ENCODE measurements at regions not wholly inside any gene's neighbourhood (a gene's known extent, or its start where the extent isn't known, plus 50 kb on each side); places are given as distances from the start of the nearest gene placed in this dataset.
A peak's percentile ranks its signal among the peaks of the same experiment; 100 is the strongest.

GRCh38 chr1:186513526-186513925 is 52.6 kb upstream of the PDC start:
- no peaks in the 10 kb centered on the region for H3K9me2 ChIP-seq (ENCODE audit: insufficient read depth, low read length)
- ChIA-PET POLR2A (no interaction called here), CTCF (ENCODE audit: unreplicated experiment) (no interaction called here)
- no peak overlapping the region for H3K27ac ChIP-seq (ENCODE audit: low read depth, low read length, poor library complexity, severe bottlenecking)
- no peak for TF ChIP-seq CTCF (conservative IDR thresholded peaks at IDR 0.05; ENCODE audit: low read length)
- TF ChIP-seq EZH2phosphoT487 (IDR thresholded peaks at IDR 0.05; ENCODE audit: borderline replicate concordance, low read depth, low read length): no peak
- H3K4me1 ChIP-seq (ENCODE audit: insufficient read depth, low read length, poor library complexity, severe bottlenecking): no peaks in the 10 kb centered on the region
- no peaks in the 10 kb centered on the region for H3K9me3 ChIP-seq (ENCODE audit: low read length)
- no peak for DNase-seq (ENCODE audit: low spot score)
- H3K4me3 ChIP-seq (ENCODE audit: low read depth, low read length, poor library complexity, severe bottlenecking): no peak overlapping the region
- no TSS peak for BruUV-seq (replicated peaks)
- H3K4me2 ChIP-seq (ENCODE audit: low read length): no peak overlapping the region
- no peaks in the 10 kb centered on the region for H3K79me2 ChIP-seq (ENCODE audit: insufficient read depth, low read depth, low read length)
- H3K36me3 ChIP-seq (ENCODE audit: insufficient read depth, low read length): no peaks in the 10 kb centered on the region
- intact Hi-C loops (cut with micrococcal nuclease; ENCODE audit: unreplicated experiment): no loop called here
- H4K20me1 ChIP-seq (ENCODE audit: insufficient read depth, low read length): no peaks in the 10 kb centered on the region
- no peak overlapping the region for H2AFZ ChIP-seq (ENCODE audit: low read length)

GRCh38 chr1:186512698-186513457 is 52.0 kb upstream of the PDC start:
- Histone ChIP-seq H3K4me2 (ENCODE audit: low read length) (no peak overlapping the region), H3K36me3 (ENCODE audit: insufficient read depth, low read length) (no peaks in the 10 kb centered on the region), H3K4me1 (ENCODE audit: insufficient read depth, low read length, poor library complexity, severe bottlenecking) (no peaks in the 10 kb centered on the region), H2AFZ (ENCODE audit: low read length) (no peak overlapping the region), H3K4me3 (ENCODE audit: low read depth, low read length, poor library complexity, severe bottlenecking) (no peak overlapping the region), H3K9me2 (ENCODE audit: insufficient read depth, low read length) (no peaks in the 10 kb centered on the region), H3K9me3 (ENCODE audit: low read length) (no peaks in the 10 kb centered on the region), H4K20me1 (ENCODE audit: insufficient read depth, low read length) (no peaks in the 10 kb centered on the region), H3K79me2 (ENCODE audit: insufficient read depth, low read depth, low read length) (no peaks in the 10 kb centered on the region), H3K27ac (ENCODE audit: low read depth, low read length, poor library complexity, severe bottlenecking) (no peak overlapping the region)
- POLR2A ChIA-PET: no interaction called here
- CTCF ChIA-PET (ENCODE audit: unreplicated experiment): no interaction called here
- no peak for TF ChIP-seq EZH2phosphoT487 (IDR thresholded peaks at IDR 0.05; ENCODE audit: borderline replicate concordance, low read depth, low read length)
- TF ChIP-seq CTCF (conservative IDR thresholded peaks at IDR 0.05; ENCODE audit: low read length): no peak
- BruUV-seq (replicated peaks): no TSS peak
- DNase-seq (ENCODE audit: low spot score): no peak
- intact Hi-C loops (cut with micrococcal nuclease; ENCODE audit: unreplicated experiment): no loop called here

- no peaks in the 10 kb centered on the region for H3K9me3 ChIP-seq (ENCODE audit: low read length)
- DNase-seq (ENCODE audit: low spot score): peak; percentile 2
- TF ChIP-seq EZH2phosphoT487 (IDR thresholded peaks at IDR 0.05; ENCODE audit: borderline replicate concordance, low read depth, low read length) (no peak), CTCF (conservative IDR thresholded peaks at IDR 0.05; ENCODE audit: low read length) (no peak)
- peak overlapping the region; percentile 20; the same call in 1 of the 2 replicates for H3K4me2 ChIP-seq (ENCODE audit: low read length)
- ChIA-PET CTCF (ENCODE audit: unreplicated experiment) (no interaction called here), POLR2A (no interaction called here)
- H3K36me3 ChIP-seq (ENCODE audit: insufficient read depth, low read length): no peaks in the 10 kb centered on the region
- H3K4me1 ChIP-seq (ENCODE audit: insufficient read depth, low read length, poor library complexity, severe bottlenecking): no peaks in the 10 kb centered on the region
- no peak overlapping the region for H3K4me3 ChIP-seq (ENCODE audit: low read depth, low read length, poor library complexity, severe bottlenecking)
- BruUV-seq (replicated peaks): no TSS peak
- H2AFZ ChIP-seq (ENCODE audit: low read length): no peak overlapping the region
- H3K79me2 ChIP-seq (ENCODE audit: insufficient read depth, low read depth, low read length): no peaks in the 10 kb centered on the region
- H4K20me1 ChIP-seq (ENCODE audit: insufficient read depth, low read length): no peaks in the 10 kb centered on the region
- intact Hi-C loops (cut with micrococcal nuclease; ENCODE audit: unreplicated experiment): no loop called here
- H3K27ac ChIP-seq (ENCODE audit: low read depth, low read length, poor library complexity, severe bottlenecking): no peak overlapping the region
- H3K9me2 ChIP-seq (ENCODE audit: insufficient read depth, low read length): no peaks in the 10 kb centered on the region
Measured at GRCh38 chr1:186511761-186512637, 51.1 kb upstream of the PDC start.

All from OCI-LY7 (cell line).